HepG2 (cell line): ENCODE measurements at regions not wholly inside any gene's neighbourhood (a gene's known extent, or its start where the extent isn't known, plus 50 kb on each side); places are given as distances from the start of the nearest gene placed in this dataset.

Source experiments
- ATAC-seq: fragments of 200-7000 bp; cut with Tn5 transposase; 3 replicates; pipeline ENCODE4 v1.9.1; 2020; ENCODE audit warnings: mild to moderate bottlenecking, moderate library complexity
- BruUV-seq: library from RNA; stranded (reverse); fragments of 400-500 nt; replicated peaks from 2 replicates; lab custom pipeline; 2021; lab: Mats Ljungman, UMichigan
- CTCF ChIA-PET: fragments of 300-600 bp; formaldehyde crosslinking; extraction: SDS; loops from one replicate; lab custom pipeline; 2021; ENCODE audit warnings: low total read pairs, inconsistent platforms, low intra/inter-chr PET ratio; lab: Yijun Ruan, JAX
- POLR2A ChIA-PET: fragments of 350-600 bp; sonication (Branson Sonifier 250); formaldehyde crosslinking; loops from one replicate; lab custom pipeline; 2020; ENCODE audit warnings: antibody characterized with exemption, inconsistent platforms; lab: Yijun Ruan, JAX
- DNase-seq: peaks from one replicate; pipeline ENCODE4 v3.0.0-alpha.2; 2015; ENCODE audit warnings: low spot score
- FAIRE-seq: peaks from 3 replicates; lab custom pipeline; 2011; peaks lifted over from hg19 to GRCh38; lab: Jason Lieb, UNC
- H2AFZ ChIP-seq: one replicate; pipeline ENCODE4 v1.6.1; 2011; ENCODE audit warnings: low read length, inconsistent platforms
- H3K27ac ChIP-seq: fragments of 300-600 bp; 3 replicates; pipeline ENCODE4 v1.8.0; 2011; ENCODE audit warnings: mixed run types, mild to moderate bottlenecking, mixed read lengths, low read length, inconsistent platforms; ENCODE audit not compliant: insufficient read depth; ENCODE audit errors: extremely low read length
- H3K27me3 ChIP-seq, 2 experiments: fragments of 200-600 bp in 1 of 2; 2 replicates in 1 of 2; 3 replicates in 1 of 2; pipeline versions ENCODE4 v1.6.0 to v1.8.0; 2011; ENCODE audit warnings: low read length in 2 of 2, mild to moderate bottlenecking in 2 of 2, moderate library complexity in 2 of 2, inconsistent platforms in 1 of 2; ENCODE audit not compliant: insufficient read depth in 2 of 2, control insufficient read depth in 1 of 2
- H3K36me3 ChIP-seq, 2 experiments: fragments of 200-600 bp in 1 of 2; replicated peaks in 1 of 2; 2 replicates in 1 of 2; 3 replicates in 1 of 2; pipeline versions ENCODE4 v1.5.1 to v1.8.0; 2011; ENCODE audit warnings: low read length in 2 of 2, inconsistent platforms in 1 of 2; ENCODE audit not compliant: insufficient read depth in 2 of 2, control insufficient read depth in 1 of 2
- H3K4me1 ChIP-seq: 2 replicates; pipeline ENCODE4 v1.5.1; 2012; ENCODE audit warnings: low read length, inconsistent platforms; ENCODE audit not compliant: insufficient read depth
- H3K4me2 ChIP-seq: 2 replicates; pipeline ENCODE4 v1.6.0; 2011; ENCODE audit warnings: low read depth, low read length, inconsistent platforms
- H3K4me3 ChIP-seq, 3 experiments: fragments of 200-600 bp in 1 of 3; sonication (generic), shearing (Covaris generic) in 1 of 3; replicated peaks in 1 of 3; 2 replicates each; pipeline ENCODE4 v1.5.1; 2011 to 2016; ENCODE audit warnings: low read length in 3 of 3, inconsistent platforms in 2 of 3, low read depth in 2 of 3, mild to moderate bottlenecking in 2 of 3, control low read depth in 1 of 3, mixed read lengths in 1 of 3; ENCODE audit not compliant: insufficient read depth in 1 of 3
- H3K79me2 ChIP-seq: one replicate; pipeline ENCODE4 v1.6.1; 2011; ENCODE audit warnings: low read length, inconsistent platforms; ENCODE audit not compliant: insufficient read depth
- H3K9ac ChIP-seq: 2 replicates; pipeline ENCODE4 v1.6.0; 2011; ENCODE audit warnings: mild to moderate bottlenecking, low read depth, low read length, inconsistent platforms; ENCODE audit not compliant: insufficient read depth
- H3K9me3 ChIP-seq: 2 replicates; pipeline ENCODE4 v1.5.1; 2012; ENCODE audit warnings: mild to moderate bottlenecking, low read length
- H4K20me1 ChIP-seq: 2 replicates; pipeline ENCODE4 v1.6.0; 2011; ENCODE audit warnings: inconsistent platforms, mild to moderate bottlenecking, low read length, moderate library complexity; ENCODE audit not compliant: insufficient read depth
- ARID3A ChIP-seq: IDR thresholded peaks from 2 replicates; pipeline ENCODE4 v1.6.1; 2012; ENCODE audit warnings: low read depth, low read length, improper control_type of control experiment
- EP300 ChIP-seq, 3 experiments: sonication (generic) in 1 of 3; formaldehyde crosslinking in 1 of 3; IDR thresholded peaks; 2 replicates each; pipeline versions ENCODE4 v1.5.1 to v1.6.1; 2011 to 2020; ENCODE audit warnings: low read depth in 2 of 3, low read length in 2 of 3, borderline replicate concordance in 1 of 3, improper control_type of control experiment in 1 of 3, mild to moderate bottlenecking in 1 of 3, missing genetic modification reagents in 1 of 3, moderate library complexity in 1 of 3
- HOXA3 ChIP-seq: sonication (generic); formaldehyde crosslinking; IDR thresholded peaks from 2 replicates; pipeline ENCODE4 v1.5.0; 2020; ENCODE audit warnings: missing genetic modification reagents
- MAFK ChIP-seq, 2 experiments: IDR thresholded peaks in 1 of 2; conservative IDR thresholded peaks in 1 of 2; 2 replicates each; pipeline ENCODE4 v1.6.1; 2011; ENCODE audit warnings: improper control_type of control experiment in 2 of 2, low read length in 2 of 2
- NR2F1 ChIP-seq, 2 experiments: fragments of 450-650 bp in 1 of 2; formaldehyde crosslinking in 1 of 2; IDR thresholded peaks; 2 replicates each; pipeline versions ENCODE4 v1.5.0 to v1.6.1; 2016 to 2020; ENCODE audit warnings: mild to moderate bottlenecking in 1 of 2, missing compliant biosample characterization in 1 of 2, missing genetic modification reagents in 1 of 2, moderate library complexity in 1 of 2
- TOPORS ChIP-seq: sonication (generic); formaldehyde crosslinking; IDR thresholded peaks from 2 replicates; pipeline ENCODE4 v1.8.0; 2023; ENCODE audit warnings: mild to moderate bottlenecking, missing genetic modification reagents
- ZNF432 ChIP-seq: sonication (generic); formaldehyde crosslinking; IDR thresholded peaks from 2 replicates; pipeline ENCODE4 v1.5.0; 2020; ENCODE audit warnings: missing genetic modification reagents, mild to moderate bottlenecking, borderline replicate concordance
- ZNF768 ChIP-seq: sonication (generic); formaldehyde crosslinking; IDR thresholded peaks from 2 replicates; pipeline ENCODE4 v1.4.0; 2020; ENCODE audit warnings: missing genetic modification reagents
- WGBS: methylation state at CpG from one replicate; pipeline ENCODE4 v1.1.6; 2017; ENCODE audit warnings: low lambda C conversion rate; 5-methylcytosine and 5-hydroxymethylcytosine counted together
- in situ Hi-C: cut with HindIII; loops from 2 replicates; pipeline ENCODE4 v1.10.0; 2017; ENCODE audit warnings: low pct_unique_long_range_greater_than_20kb; ENCODE audit not compliant: extremely low pct_ligation_motif_present
- intact Hi-C: fragments of 100-400 bp; cut with micrococcal nuclease; formaldehyde crosslinking; loops from one replicate; pipeline ENCODE4 v1.10.0; 2022; ENCODE audit not compliant: unreplicated experiment

GRCh38 chr16:86039606-86040005, 140.6 kb downstream of the IRF8 start:
- in situ Hi-C loops (loop anchor here (10.0 kb wide), 1 partner anchor 475 kb away; the partner anchor contains the start of gene FOXF1), intact Hi-C loops (no loop called here)
- Histone ChIP-seq H2AFZ (no peak overlapping the region), H3K27ac (no peak overlapping the region), H3K36me3 (no peaks in the 10 kb centered on the region), H3K9me3 (no peaks in the 10 kb centered on the region), H4K20me1 (no peaks in the 10 kb centered on the region), H3K4me1 (no peaks in the 10 kb centered on the region), H3K79me2 (no peaks in the 10 kb centered on the region), H3K27me3 (peaks cover 3 to 22% of the 10 kb centered on the region in 2 experiments; a peak in 4 of 5 replicates), H3K9ac (no peak overlapping the region), H3K4me2 (no peak overlapping the region), H3K4me3 (no peak overlapping the region)
- FAIRE-seq = no peak
- ChIA-PET CTCF (no interaction called here), POLR2A (no interaction called here)
- 24% methylated on average over 9 of the region's 12 CpGs for WGBS
- no peak for ATAC-seq
- no TSS peak for BruUV-seq
- TF ChIP-seq HOXA3 (CRISPR knock-in tag) (no peak), MAFK (conservative IDR thresholded peaks at IDR 0.05 in 1 of 2, IDR thresholded peaks at IDR 0.05 in 1 of 2; ENCODE audit: low read length in 2 of 2) (0 out of 4 replicates have a peak, but pooled peaks of 1 of the 2 experiments have one; percentile 1)
- DNase-seq = no peak

- intact Hi-C loops = no loop called here
- no peak overlapping the region for H2AFZ ChIP-seq
- H3K27me3 ChIP-seq = peaks cover 3 to 21% of the 10 kb centered on the region in 2 experiments; a peak in 4 of 5 replicates
- no peak for FAIRE-seq
- no peaks in the 10 kb centered on the region for H3K79me2 ChIP-seq
- DNase-seq = no peak
- H3K27ac ChIP-seq = no peak overlapping the region
- H3K9me3 ChIP-seq = no peaks in the 10 kb centered on the region
- no peak overlapping the region for H3K9ac ChIP-seq
- in situ Hi-C loops = loop anchor here (10.0 kb wide), 1 partner anchor 474 kb away; the partner anchor contains the start of gene FOXF1
- H3K36me3 ChIP-seq = no peaks in the 10 kb centered on the region
- no peak overlapping the region for H3K4me3 ChIP-seq
- 45% methylated on average over 17 of the region's 17 CpGs for WGBS
- CTCF ChIA-PET = no interaction called here
- no TSS peak for BruUV-seq
- POLR2A ChIA-PET = no interaction called here
- H3K4me1 ChIP-seq = no peaks in the 10 kb centered on the region
- TF ChIP-seq TOPORS (CRISPR knock-in tag) = no peak
- no peak for TF ChIP-seq ARID3A
- TF ChIP-seq ZNF432 (CRISPR knock-in tag) = no peak
- no peak for TF ChIP-seq NR2F1 (CRISPR knock-in tag; IDR thresholded peaks at IDR 0.05)
- TF ChIP-seq EP300 (IDR thresholded peaks at IDR 0.05; ENCODE audit: low read depth in 2 of 2, low read length in 2 of 2) = no peak
- no peak for TF ChIP-seq EP300 (CRISPR knock-in tag; IDR thresholded peaks at IDR 0.05; ENCODE audit: borderline replicate concordance)
- TF ChIP-seq ZNF768 (CRISPR knock-in tag) = no peak
- H4K20me1 ChIP-seq = no peaks in the 10 kb centered on the region
- no peak overlapping the region for H3K4me2 ChIP-seq
- ATAC-seq = no peak
These were observed 141.5 kb downstream of the IRF8 start for GRCh38 chr16:86040496-86040895.
